ENCODE measurements at regions not wholly inside any gene's neighbourhood (a gene's known extent, or its start where the extent isn't known, plus 50 kb on each side); places are given as distances from the start of the nearest gene placed in this dataset.
"Not testable (repeated sequence)": the region's sequence is repeated elsewhere in the genome, so short reads cannot be mapped to it uniquely, and the experiment has no call there.

DNA sequence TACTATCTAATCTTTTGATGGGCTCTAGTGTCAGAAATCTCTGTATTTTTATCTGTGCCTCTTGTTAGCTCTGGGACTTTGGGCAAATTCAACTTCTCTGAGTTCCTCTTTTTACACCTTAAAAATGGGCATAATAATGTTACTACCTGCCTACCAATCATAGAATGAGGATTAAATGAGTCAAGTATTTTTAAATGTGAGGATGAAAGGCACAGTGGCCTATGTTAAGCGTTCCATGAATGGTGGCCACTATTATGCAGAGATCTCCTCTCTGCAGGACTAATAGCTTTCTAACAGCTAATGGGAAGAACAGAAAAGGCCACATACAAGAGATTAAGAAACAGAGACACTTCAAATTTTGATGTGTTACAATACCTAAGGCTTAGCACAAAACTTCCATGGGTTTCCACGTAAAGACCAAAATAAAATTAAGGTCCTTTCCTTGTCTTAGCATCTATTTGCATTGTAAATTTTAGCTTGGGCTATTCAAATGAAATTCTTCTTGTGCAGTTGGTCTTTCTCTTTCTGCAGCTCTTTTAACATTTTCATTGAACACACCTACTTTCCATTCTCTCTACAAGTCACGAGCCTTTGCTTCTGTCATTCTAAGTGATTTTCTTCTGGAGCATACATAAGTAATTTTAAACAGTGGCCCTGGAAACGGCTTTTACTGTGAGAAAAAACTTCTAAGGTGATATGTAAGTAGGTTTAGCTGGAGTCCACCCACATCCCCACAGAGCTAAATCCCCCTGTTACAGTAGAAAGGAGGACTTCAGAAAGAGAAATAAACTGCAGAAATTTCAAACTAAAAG is 117.9 kb upstream of the MED14 start:
- no peak for DNase-seq

DNA sequence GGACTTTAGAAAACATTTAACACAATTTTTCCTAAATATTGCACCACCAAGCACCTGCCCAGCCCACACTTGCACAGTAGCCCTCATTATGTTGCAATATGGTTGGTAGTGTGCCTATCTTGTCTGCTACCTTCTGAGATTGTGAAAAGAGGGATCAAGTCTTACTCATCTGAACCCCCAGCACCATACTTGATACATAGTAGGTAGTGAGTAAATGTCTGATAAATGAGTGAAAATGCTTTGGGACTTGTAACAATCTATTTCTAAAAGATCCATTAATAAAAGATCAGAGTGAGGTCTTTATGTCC is 118.4 kb upstream of the MED14 start:
- no peak for DNase-seq

DNA sequence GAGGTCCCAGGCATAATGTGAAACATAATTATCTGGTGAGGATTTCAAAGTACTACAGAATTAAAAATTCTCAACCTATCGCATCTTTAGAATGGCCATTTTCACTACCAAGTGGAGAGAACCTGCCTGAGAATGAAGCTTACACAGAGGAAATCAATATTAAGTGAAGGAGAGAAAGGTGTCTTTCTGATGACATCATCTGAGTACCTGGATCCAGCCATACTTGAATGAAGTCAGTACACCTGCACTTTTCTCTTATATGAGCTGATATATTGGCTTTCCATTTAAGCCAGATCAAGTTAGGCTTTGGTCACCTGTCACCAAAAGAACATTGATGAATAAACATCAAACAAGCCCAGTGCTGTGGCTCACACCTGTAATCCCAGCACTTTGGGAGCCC is 118.9 kb upstream of the MED14 start:
- DNase-seq = no peak

DNA sequence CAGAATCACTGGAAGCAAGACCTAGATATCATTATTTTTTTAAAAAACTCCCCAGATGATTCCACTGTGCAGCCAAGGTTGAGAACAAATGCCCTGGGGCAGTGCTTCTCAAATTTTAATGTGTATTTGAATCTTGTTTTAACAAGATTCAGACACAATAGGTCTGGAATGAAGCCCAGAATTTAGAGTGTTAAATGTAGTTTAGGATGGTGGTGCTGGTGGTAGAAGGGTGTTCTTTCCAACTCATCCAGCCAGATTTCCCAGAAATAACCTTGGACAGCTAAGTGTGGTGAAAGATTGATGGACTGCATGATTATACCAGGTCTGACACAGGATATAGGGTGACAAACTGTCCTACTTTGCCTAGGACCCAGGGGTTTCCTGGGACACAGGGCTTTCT is 120.1 kb upstream of the MED14 start:
- DNase-seq = no peak

DNA sequence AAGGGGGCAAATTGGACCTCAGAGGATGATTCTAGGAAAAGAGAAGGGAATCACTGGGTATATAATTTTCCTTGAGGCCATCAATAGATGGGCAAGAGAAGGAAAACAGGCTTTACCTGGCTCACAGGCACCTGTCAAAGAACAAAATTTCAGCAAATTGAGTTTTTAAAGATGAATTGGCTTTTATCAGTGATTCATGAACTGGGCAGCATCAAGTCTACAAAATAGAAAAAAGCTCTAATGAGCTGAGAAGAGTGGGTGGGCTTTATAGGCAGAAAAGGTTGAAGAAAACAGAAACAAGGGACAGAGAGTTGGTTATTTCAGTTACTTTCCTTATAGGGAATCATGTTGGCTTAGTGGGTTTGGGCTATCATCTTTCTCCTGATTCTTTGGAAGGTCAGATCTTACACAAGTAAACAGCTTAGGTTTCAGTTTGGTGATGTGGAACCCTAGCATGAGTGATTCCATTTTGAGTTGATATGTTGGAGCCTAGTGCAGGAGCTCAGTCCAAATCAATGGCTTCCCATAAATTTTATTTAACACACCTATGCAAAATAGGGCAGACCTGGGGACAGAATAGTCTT is 120.7 kb upstream of the MED14 start:
- no peak for DNase-seq

DNA sequence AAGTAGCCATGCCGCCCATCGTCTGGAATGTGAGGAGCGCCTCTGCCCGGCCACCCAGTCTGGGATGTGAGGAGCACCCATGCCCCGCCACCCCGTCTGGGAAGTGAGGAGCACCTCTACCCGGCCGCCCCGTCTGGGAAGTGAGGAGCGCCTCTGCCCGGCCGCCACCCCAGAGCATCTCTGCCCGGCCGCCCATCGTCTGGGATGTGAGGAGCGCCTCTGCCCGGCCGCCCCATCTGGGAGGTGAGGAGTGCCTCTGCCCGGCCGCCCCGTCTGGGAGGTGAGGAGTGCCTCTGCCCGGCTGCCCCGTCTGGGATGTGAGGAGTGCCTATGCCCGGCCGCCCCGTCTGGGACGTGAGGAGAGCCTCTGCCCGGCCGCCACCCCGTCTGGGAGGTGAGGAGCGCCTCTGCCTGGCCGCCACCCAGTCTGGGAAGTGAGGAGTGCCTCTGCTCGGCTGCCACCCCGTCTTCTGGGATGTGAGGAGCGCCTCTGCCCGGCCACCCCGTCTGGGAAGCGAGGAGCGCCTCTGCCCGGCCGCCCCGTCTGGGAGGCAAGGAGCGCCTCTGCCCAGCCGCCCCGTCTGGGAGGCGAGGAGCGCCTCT is 126.7 kb upstream of the MED14 start:
- DNase-seq = not testable (repeated sequence)

DNA sequence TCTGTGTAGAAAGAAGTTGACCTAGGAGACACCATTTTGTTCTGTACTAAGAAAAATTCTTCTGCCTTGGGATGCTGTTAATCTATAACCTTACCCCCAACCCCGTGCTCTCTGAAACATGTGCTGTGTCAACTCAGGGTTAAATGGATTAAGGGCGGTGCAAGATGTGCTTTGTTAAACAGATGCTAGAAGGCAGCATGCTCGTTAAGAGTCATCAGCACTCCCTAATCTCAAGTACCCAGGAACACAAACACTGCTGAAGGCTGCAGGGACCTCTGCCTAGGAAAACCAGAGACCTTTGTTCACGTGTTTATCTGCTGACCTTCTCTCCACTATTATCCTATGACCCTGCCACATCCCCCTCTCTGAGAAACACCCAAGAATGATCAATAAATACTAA is 127.9 kb upstream of the MED14 start:
- DNase-seq = not testable (repeated sequence)

DNA sequence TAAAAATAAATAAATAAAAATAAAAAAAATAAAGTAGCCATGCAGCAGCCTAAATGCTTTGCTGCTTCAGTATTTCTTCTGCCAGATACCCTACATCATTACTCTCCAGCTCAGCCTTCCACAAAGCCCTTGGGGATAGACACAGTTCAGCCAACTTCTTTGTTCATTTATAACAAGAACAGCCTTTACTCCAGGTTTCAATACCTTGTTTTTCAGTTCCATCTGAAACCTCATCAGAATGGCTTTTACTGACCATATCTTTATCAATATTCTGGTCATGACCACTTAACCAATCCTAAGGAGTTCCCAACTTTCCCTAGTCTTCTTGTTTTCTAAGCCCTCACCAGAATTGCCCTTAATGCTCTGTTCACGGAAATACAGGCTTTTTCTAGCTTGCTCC is 128.3 kb upstream of the MED14 start:
- DNase-seq = no peak

DNA sequence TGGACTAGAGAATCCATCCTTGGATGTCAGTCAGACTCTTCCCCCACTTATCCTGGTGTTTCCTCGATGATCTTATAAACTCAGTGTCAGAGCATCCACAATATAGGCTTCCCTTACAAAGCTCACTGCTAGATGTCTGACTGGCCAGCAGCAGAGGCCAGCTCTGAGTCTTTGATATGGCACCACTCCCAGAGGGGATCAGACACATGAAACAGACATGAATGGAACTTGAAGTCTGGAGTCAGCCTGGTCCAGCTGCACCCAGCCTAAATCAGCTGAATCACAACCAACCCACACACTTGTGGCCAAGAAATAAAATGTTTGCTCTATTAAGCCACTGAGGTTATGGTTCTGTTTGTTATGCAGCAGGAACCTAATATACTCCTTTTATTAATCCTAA is 129.6 kb upstream of the MED14 start:
- no peak for DNase-seq

DNA sequence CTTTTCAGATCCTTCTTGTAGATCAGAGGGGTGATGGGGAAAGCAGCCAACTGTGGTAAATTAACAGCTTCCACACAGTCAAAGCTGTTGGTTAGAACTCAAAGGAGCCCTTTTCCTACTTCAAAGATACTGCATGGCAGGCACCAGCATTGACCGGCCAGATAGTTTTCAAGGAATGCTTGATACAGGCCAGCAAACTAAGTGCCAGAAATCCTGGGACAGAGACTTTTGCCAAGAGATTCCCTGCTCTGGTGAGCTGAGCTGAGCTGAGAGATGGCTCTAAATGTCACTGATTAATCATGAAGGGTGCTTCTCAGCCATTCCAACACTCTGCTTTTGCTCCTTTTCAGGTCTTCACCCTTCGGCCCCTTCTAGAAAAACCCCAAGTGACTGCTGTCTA is 131.6 kb upstream of the MED14 start:
- no peak for DNase-seq

DNA sequence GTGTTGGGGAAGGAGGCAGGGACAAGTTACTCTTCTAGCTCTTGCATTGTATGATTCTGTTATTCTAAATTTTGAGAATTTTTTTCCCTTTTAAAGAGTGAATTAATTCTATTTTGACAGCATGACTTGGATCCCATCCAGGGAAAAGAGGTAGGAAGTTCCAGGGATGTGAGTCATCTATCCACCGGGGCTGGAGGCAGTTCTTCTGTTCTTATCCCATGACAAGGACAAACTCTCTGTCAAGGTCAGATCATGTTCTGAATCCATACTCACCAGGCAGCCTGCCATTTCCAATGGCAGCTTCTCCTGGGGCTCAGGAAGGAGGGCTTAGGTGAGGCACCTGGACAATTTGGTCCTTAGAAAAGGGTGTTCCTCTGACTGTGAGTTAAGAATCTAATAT is 132.0 kb upstream of the MED14 start:
- no peak for DNase-seq

DNA sequence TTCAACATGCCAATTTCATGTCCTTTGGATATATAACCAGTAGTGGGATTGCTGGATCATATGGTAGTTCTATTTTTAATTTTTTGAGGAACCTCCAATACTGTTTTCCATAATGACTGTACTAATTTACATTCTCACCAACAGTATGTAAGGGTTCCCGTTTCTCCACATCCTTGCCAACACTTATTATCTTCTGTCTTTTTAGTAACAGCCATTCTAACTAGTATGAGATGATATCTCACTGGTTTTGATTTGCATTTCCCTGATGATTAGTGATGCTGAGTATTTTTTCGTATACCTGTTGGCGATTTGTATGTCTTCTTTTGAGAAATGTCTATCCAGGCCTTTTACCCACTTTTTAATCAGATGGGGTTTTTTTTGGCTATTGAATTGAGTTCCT is 133.5 kb upstream of the MED14 start:
- DNase-seq = no peak

DNA sequence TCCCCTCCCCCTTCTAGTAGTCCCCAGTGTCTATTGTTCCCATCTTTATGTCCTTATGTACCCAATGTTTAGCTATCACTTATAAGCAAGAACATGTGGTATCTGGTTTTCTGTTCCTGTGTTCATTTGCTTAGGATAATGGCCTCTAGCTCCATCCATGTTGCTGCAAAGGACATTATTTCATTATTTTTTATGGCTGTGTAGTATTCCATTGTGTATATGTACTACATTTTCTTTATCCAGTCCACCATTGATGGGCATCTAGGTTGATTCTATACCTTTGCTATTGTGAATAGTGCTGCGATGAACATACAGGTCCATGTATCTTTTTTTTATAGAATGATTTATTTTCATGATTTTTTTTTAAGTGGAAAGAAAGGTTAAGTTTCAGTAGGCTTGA is 135.6 kb upstream of the MED14 start:
- DNase-seq = not testable (repeated sequence)

DNA sequence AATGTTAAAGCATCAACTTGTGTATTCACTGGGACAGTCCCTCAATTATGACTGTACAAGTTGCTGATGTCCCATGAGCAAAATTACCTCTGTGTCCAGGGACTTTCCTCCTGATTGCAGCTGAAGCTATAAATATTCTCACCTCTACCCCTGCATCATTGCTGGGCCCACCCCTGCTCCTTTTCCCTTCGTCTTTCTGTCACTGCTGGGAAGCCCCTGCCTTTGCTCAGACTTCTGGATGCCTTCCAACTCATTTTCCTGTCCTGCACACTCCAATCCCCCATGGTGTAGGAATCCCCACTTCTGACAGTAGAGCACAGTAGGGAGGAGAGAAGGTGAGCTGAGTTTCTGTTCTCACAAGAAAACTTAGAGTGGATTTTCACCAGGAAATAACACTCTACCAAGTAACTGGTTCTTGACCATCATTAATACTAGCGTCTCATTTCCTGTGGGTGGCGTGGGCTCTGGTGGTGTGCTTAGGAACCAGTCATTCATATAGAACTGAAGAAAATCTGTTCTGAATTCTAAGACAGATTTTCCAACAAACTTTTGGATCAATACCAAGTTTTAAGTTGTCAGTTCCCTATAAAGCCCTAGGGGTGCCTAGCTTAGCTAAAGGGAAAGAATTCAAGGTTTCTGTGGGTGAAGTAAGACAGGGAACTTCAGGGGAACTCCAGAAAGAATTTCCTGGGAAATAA is 136.2 kb upstream of the MED14 start:
- no peak for DNase-seq

DNA sequence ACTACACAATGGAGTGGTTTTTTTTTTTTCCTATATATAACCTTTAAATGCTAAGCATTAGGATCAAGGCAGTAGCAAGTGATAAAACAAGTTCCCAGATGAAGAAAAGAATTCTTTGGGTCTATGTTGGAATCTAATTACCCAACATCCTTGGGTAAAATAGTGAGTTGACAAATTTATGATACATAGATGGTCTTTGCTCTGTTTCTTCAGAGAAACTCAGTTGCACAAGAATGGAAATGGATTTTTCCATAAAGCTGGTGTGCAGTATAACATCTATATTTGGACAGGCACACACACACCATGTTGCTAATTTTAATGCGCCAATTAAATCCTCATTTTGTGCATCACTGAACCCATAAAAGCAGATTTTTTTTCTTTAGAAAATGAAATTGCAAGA is 137.0 kb upstream of the MED14 start:
- no peak for DNase-seq

DNA sequence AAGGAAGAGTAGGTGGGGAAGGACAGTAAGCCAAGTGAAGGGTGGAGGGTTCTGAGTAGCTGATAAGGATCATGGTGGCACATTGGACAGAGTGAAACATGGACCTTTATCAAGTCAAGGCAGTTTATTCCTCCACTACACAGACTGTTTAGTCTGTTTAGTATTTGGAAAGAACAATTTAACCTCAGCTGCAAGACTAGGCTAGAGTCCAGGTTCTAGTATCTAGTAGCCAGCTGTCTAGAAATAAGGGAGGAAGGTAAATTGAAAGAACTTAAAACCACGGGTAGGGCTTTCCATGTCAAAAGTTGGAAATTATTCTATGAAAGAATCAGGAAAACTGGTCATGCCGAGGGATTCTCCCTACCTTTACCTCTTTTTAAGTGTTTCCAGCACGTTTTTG is 140.1 kb upstream of the MED14 start:
- DNase-seq = no peak

DNA sequence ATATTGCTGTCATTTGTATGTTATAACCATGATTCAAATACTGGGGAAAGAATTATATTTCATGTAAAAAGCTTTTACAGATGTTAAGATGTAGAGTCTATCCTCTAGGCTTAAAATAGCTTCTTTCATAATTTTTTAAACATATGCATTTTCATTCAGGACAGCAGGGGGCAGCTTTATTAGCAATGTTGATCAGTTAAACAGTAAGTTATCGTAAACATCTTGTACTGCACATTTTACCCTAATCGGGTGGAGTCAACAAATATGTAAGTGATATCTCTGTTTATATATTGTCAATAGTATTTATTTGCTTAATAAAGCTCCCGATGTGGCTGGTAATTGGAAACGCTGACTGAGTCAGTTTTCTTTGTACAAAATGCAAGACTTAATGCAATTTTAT is 142.5 kb upstream of the MED14 start:
- DNase-seq = no peak

DNA sequence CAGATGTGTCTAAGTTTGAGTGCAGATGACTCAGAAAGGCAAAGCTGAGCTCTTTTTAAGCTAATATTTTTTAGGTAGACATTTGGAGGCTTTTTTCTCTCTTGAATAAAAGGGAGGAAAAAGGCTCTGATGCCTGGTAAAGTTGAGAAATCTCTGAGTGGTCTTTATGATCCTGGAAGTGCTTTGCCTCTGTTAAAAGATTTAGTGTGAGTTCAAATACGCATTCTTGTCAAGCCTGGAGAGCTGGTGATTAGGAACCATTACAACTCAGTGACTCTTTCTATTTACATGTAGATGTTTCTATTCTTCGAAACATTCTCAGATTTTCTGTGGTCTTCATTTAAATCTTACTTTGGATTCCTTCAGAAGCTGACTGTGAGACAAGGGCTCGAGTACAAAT is 143.4 kb upstream of the MED14 start:
- DNase-seq = no peak

DNA sequence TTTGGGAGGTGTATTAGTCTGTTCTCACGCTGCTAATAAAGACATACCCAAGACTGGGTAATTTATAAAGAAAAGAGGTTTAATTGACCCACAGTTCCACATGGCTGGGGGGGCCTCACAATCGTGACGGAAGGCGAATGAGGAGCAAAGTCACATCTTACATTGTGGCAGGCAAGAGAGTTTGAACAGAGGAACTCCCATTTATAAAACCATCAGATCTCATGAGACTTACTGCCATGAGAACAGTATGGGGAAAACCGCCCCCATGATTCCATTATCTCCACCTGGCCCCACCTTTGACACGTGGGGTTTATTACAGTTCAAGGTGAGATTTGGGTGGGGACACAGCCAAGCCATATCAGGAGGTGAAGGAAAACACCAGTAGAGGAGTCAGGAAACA is 143.8 kb upstream of the MED14 start:
- not testable (repeated sequence) for DNase-seq

DNA sequence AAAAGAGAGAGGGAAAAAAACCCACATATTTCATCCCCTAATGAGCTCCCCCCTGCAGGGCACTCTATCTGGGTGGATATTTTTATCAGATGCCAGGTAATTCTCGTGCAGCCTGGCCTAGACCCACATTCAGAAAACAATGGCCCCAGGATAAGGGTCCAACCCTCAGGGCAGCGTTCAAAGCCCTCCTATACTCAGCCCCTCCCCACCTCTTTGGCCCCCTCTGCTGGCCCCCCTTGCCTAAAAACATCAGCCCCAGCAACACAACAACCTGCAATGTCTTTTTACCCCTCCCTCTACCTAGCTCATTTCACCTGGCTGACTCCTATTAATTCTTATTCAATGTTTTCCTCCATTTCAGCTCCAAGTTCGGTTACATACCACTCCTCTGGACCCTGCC is 145.4 kb upstream of the MED14 start:
- no peak for DNase-seq

DNA sequence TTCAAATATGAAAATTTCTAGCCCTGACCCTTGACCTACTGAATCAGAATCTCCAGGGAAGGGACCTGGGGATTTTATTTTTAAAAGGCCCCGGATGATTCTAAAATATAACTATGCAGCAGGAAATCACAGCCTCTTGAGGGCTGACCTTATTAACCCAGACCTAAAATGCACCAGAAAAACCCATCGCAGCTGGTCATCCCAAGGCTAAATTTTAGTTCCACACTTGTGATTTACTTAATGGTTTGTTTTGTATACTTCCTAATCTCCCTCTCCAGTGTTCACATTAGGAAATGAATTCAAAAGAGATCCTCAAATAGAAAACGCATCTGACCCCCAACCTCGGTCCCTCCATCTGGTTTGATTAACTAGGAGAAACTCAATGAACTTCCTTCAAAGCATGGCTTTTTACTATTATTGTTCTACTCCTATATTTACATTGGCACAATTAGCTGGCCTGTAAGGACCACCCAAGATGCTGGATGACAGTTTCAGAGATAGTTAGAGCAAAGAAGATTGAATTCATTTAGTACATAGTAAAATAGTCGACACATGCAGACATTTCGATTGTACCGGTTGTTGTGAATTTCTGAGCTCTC is 147.8 kb upstream of the MED14 start:
- no peak for DNase-seq

DNA sequence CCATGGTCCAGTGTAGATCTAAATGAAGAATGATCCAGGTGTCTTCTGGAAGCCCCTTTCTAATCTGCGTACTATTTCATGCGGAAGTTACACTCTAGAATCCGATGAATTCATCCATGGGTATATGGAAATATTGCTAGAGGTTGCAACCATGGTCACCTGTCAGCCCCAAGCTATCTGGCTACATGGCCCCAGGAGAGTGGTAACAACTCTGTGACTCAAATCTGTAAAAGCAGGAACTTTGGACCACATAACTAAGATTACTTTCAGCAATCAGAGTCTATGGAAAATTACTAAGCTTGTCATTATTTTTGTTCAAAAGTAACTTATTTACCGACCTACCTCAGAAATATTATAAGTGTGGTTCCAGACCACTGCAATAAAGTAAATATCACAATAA is 150.6 kb upstream of the MED14 start:
- no peak for DNase-seq

DNA sequence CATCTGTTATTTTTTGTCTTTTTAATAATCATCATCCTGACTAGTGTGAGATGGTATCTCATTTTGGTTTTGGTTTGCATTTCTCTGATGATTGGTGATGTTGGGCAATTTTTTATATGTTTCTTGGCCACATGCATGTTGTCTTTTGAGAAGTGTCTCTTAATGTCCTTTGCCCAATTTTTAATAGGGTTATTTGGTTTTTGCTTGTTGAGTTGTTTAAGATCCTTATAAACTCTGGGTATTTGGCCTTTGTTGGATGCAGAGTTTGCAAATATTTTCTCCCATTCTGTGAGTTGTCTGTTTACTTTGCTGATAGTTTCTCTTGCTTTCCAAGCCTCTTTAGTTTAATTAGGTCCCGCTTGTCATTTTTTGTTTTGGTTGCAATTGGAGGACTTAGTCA is 152.1 kb upstream of the MED14 start:
- DNase-seq = no peak

DNA sequence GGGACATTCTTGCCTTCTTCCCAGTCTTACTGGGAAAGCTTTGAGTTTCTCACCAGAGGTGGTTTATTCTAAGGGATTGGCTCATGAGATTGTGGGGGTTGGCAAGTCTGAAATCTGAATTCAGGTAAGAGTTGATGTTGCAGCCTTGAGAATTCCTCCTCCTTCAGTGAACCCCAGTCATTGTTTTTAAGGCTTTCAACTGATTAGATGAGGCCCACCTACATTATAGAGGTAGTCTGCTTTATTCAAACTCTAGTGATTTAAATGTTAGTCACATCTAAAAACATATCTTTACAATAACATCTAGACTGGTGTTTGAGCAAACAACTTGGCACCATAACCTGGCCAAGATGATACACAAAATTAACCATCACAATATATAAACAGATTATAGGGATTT is 156.5 kb upstream of the MED14 start:
- no peak for DNase-seq
